ENCODE measurements at regions not wholly inside any gene's neighbourhood (a gene's known extent, or its start where the extent isn't known, plus 50 kb on each side); places are given as distances from the start of the nearest gene placed in this dataset.

DNA sequence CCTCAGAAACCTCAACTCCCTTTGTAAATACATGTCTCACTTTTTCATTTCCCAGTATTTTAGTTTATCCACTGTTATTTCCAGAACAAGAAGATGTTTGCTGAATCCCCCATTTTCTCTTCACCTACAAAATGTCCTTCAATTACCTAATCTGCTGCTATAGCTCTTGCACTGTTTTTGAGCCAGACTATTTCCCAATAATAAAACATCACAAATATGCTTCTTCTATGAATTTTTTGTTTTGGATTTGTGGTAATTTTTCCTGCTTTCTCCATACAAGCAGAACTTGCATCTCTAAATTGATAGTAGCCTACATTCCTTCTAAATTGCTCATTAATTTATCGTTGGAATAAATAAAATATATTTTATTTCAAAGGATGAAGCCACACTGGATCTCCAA, 199.6 kb upstream of the C1orf87 start:
- Histone ChIP-seq H3K79me2 (ENCODE audit: insufficient read depth, low read length) (no peaks in the 10 kb centered on the region), H3K9me3 (ENCODE audit: control insufficient read depth in 1 of 2, insufficient read depth in 1 of 2, low read depth in 1 of 2, low read length in 2 of 2) (no peaks in the 10 kb centered on the region), H3K27me3 (ENCODE audit: insufficient read depth, low read length) (no peaks in the 10 kb centered on the region), H3K36me3 (ENCODE audit: control insufficient read depth in 1 of 2, insufficient read depth in 2 of 2, low read length in 2 of 2) (no peaks in the 10 kb centered on the region), H3K9ac (ENCODE audit: low read length) (no peak overlapping the region), H2AFZ (ENCODE audit: low read depth, low read length, poor library complexity, severe bottlenecking) (no peak overlapping the region), H3K4me3 (replicated peaks in 1 of 2; ENCODE audit: low read depth in 1 of 2, low read length in 2 of 2) (no peak overlapping the region), H3K4me2 (ENCODE audit: low read length) (no peak overlapping the region), H3K9me2 (ENCODE audit: insufficient read depth) (no peaks in the 10 kb centered on the region), H4K20me1 (ENCODE audit: insufficient read depth) (no peaks in the 10 kb centered on the region), H3K27ac (ENCODE audit: low read depth, low read length) (no peak overlapping the region), H3K4me1 (ENCODE audit: control insufficient read depth in 1 of 2, insufficient read depth in 2 of 2, low read length in 2 of 2) (no peaks in the 10 kb centered on the region)
- POLR2A ChIA-PET = no interaction called here
- TF ChIP-seq TCF7L2 (IDR thresholded peaks at IDR 0.05; ENCODE audit: borderline replicate concordance, extremely low read depth, insufficient read depth, insufficient read length) = no peak
- no peak for TF ChIP-seq SP1 (IDR thresholded peaks at IDR 0.05; ENCODE audit: low read depth)
- TF ChIP-seq SRF (IDR thresholded peaks at IDR 0.05; ENCODE audit: low read depth) = no peak
- no peak for TF ChIP-seq EGR1 (IDR thresholded peaks at IDR 0.05; ENCODE audit: low read depth)
- TF ChIP-seq, protein P1, sequence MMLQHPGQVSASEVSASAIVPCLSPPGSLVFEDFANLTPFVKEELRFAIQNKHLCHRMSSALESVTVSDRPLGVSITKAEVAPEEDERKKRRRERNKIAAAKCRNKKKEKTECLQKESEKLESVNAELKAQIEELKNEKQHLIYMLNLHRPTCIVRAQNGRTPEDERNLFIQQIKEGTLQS (IDR thresholded peaks at IDR 0.05) = no peak
- TF ChIP-seq POLR2A (IDR thresholded peaks at IDR 0.05; ENCODE audit: borderline replicate concordance, extremely low read depth, insufficient read depth, insufficient read length) = no peak
- TF ChIP-seq, protein P2, sequence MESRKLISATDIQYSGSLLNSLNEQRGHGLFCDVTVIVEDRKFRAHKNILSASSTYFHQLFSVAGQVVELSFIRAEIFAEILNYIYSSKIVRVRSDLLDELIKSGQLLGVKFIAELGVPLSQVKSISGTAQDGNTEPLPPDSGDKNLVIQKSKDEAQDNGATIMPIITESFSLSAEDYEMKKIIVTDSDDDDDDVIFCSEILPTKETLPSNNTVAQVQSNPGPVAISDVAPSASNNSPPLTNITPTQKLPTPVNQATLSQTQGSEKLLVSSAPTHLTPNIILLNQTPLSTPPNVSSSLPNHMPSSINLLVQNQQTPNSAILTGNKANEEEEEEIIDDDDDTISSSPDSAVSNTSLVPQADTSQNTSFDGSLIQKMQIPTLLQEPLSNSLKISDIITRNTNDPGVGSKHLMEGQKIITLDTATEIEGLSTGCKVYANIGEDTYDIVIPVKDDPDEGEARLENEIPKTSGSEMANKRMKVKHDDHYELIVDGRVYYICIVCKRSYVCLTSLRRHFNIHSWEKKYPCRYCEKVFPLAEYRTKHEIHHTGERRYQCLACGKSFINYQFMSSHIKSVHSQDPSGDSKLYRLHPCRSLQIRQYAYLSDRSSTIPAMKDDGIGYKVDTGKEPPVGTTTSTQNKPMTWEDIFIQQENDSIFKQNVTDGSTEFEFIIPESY (IDR thresholded peaks at IDR 0.05; ENCODE audit: extremely low read depth, insufficient replicate concordance, low read length) = no peak
- no peak for TF ChIP-seq POLR2AphosphoS5 (IDR thresholded peaks at IDR 0.05; ENCODE audit: low read depth, low read length)
- no peak for TF ChIP-seq ZNF274 (IDR thresholded peaks at IDR 0.05; ENCODE audit: low read depth, low read length)
- no peak for TF ChIP-seq ELF1 (IDR thresholded peaks at IDR 0.05; ENCODE audit: borderline replicate concordance, low read depth)
- no peak for TF ChIP-seq EZH2 (IDR thresholded peaks at IDR 0.05)
- TF ChIP-seq SIN3A (IDR thresholded peaks at IDR 0.05; ENCODE audit: low read depth) = no peak
- TF ChIP-seq EZH2phosphoT487 (IDR thresholded peaks at IDR 0.05; ENCODE audit: borderline replicate concordance) = no peak
- TF ChIP-seq, protein P3, sequence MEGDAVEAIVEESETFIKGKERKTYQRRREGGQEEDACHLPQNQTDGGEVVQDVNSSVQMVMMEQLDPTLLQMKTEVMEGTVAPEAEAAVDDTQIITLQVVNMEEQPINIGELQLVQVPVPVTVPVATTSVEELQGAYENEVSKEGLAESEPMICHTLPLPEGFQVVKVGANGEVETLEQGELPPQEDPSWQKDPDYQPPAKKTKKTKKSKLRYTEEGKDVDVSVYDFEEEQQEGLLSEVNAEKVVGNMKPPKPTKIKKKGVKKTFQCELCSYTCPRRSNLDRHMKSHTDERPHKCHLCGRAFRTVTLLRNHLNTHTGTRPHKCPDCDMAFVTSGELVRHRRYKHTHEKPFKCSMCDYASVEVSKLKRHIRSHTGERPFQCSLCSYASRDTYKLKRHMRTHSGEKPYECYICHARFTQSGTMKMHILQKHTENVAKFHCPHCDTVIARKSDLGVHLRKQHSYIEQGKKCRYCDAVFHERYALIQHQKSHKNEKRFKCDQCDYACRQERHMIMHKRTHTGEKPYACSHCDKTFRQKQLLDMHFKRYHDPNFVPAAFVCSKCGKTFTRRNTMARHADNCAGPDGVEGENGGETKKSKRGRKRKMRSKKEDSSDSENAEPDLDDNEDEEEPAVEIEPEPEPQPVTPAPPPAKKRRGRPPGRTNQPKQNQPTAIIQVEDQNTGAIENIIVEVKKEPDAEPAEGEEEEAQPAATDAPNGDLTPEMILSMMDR (IDR thresholded peaks at IDR 0.05 in 2 of 3, conservative IDR thresholded peaks at IDR 0.05 in 1 of 3; ENCODE audit: borderline replicate concordance in 1 of 3, insufficient read depth in 1 of 3, low read depth in 2 of 3, low read length in 2 of 3) = no peak
- TF ChIP-seq CEBPB (IDR thresholded peaks at IDR 0.05; ENCODE audit: low read depth) = no peak
- BruUV-seq (replicated peaks) = no TSS peak
- intact Hi-C loops (cut with micrococcal nuclease) = no loop called here
- DNase-seq (ENCODE audit: low read depth, low spot score) = no peak
- CTCF ChIA-PET = no interaction called here
- no peak for ATAC-seq
- RAD21 ChIA-PET (ENCODE audit: low non-redundant PET in 1 of 2, low total read pairs in 2 of 2, uncharacterized antibody in 2 of 2, unreplicated experiment in 2 of 2) = no interaction called here

Measured in HCT116 (cell line).